Stimulated activated CD4-positive, alpha-beta T cell treated with anti-CD3 and anti-CD28 coated beads, TNF-alpha, amount 100 ng/mL, for 48 hours (primary cell): ENCODE measurements at regions not wholly inside any gene's neighbourhood (a gene's known extent, or its start where the extent isn't known, plus 50 kb on each side); places are given as distances from the start of the nearest gene placed in this dataset.
A peak's percentile ranks its signal among the peaks of the same experiment; 100 is the strongest.
"Not testable (repeated sequence)": the region's sequence is repeated elsewhere in the genome, so short reads cannot be mapped to it uniquely, and the experiment has no call there.

Source experiments
- DNase-seq, 3 donors: peaks; one replicate each; pipeline ENCODE4 v3.0.0-alpha.2; 2020; ENCODE audit warnings: low read depth in 3 of 3

DNA sequence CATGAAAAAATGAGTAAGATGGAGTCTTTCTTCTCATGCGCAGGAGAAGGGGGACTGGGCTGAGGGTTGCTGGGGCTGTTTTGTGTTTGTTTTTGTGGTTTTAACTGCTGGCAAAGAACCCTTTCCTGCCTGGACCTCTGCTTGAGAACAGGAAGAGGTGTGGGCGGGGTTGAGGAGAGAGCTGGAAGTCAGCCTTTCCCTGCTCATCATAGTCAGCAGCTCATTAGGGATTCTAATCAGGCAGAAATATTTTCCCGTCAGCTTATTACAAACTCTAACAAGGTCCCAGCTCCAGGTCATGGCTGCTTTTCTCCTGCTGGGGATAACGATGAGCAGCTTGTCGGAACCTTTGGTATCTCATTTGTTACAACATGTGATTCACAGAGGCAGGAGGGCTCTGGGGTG lies 185.0 kb upstream of the NRXN3 start:
- no peak for DNase-seq

DNA sequence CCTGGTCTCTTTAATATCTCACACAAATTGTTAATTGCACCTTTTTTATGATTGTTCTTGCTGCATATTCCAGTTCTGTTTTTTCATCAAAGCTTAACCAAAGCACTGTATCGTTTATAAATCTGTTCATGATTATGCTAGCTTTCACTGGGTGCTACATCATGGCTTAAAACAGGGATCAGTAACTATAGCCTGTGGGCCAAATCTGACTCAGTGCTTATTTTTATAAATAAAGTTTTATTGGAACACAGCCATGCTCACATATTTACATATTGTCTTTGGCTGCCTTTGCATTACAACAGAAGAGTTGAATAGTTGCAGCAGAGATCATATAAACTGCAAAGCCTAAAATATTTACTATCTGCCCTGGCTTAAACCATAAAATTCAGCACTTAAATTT lies 183.4 kb upstream of the NRXN3 start:
- DNase-seq = no peak

DNA sequence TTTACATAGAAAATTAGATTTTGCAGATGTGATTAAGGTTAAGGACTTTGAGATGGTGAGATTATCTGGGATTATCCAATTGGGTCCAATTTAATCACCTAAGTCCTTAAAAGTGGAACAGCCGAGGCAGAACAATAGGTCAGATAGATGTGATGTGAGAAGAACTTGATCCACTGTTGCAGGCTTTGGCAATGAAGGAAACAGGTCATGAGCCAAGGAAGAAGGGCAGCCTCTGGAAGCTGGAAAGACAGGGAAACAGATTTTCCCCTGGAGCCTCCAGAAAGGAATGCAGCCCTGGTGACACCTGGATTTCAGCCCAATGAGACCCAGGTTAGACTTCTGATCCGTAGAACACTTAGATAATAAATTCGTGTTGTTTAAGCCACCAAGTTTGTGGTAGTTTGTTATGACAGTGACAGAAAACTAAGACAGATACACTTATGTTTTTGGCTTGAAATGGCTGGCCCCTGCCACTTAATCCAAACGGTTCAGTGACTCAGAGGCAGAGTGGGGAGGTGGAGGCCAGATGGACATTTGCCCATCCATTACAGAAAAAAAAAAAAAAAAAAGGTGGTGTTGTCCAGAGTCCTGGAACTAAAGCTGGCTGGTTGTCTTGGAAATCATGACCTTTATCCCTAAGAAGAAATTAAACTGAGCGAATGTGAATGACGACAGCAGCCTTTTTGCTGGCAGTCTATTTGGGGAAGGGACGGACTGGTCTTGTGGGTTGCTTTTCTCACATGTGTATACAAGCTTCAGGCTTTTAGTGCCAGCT lies 181.9 kb upstream of the NRXN3 start:
- DNase-seq = no peak

DNA sequence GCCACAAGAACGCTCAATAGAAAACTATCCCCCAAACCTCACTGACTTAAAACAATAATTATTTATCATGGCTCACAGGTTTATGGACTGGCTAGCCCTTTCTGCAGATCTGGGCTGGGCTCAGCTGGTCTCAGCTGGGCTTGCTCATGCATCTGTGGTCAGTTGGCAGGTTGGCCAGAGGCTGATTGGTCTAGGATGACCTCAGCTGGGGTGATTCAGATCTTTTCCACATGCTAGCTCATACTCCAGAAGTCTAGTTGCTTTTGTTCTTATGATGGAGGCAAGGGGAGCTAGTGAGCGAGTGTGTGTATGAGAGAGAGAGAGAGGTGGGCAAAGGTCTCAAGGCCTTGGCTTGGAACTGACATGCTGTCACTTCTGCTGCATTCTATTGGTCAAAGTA lies 181.2 kb upstream of the NRXN3 start:
- DNase-seq = no peak

DNA sequence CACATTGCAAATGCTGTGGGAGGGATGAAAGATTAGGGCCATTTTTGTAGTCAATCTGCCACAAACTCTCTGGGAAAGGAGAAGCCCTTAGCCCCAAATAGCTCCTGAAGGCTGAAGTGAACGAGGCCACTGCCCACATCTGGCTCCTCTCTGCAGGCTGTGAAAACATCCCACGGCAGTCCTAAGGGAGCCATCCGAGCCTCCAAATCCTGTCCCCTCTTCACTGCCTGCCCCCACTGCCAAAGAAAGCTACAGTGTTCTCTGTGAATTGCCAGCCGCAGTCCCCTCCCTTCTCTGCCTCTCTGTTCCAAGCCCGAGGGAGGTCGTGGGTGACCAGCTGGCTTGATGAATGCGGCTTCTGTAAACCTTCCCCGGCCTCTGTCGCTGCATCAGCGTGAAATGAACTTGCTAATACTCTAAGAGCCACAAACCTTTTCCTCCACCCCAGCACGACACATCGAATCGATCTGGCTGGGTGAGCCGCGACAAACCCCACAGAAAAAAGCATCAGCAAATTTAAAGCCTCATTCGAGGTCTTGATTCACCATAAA lies 180.7 kb upstream of the NRXN3 start:
- no peak for DNase-seq

DNA sequence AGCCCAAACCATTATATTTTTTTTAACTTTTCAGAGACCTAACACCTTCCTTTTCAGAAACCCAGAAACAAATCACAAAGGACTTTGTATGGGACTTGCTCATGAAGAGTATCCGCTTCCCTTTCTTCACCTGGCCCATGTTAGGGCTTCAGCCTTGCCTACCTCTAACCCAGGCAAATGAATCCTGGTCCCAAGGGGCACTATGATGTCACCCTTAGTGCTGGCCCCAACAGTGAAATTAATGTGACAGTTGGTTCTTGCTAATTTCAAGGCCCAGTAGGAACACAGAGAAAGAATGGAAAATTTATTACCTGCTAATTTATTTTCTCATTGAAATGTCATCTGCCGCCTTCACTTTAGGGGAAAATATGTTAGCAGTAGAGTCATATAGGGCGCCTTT lies 179.8 kb upstream of the NRXN3 start:
- no peak for DNase-seq

DNA sequence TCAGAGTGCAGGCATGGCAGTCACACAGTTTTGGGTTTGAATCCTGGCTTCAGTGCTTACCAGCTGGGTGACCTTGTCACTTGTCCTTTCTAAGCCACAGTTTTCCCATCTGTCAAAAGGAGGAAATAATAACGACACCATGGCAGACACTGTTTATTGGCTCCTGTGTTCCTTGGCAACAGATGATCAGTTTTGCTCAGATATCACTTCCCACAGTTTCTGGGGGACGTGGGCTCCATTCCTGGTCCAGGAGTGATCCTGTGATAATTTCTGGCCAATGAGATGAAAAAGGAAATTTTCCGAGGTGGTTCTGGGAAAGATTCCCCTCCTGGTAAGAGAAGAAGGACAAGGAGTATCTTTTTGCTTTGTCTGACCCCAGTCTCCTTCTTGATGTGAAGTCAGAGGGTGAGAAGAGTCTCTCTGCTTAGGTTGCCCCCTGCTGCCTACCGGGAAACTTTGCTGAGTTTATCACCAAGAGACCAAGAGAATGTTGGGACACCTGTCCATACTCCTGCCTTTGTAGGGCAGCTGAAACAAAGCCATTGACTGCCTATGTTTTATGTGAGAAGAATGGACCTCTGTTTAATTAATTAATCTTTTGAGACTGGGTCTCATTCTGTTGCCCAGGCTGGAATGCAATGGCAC lies 178.9 kb upstream of the NRXN3 start:
- DNase-seq = no peak

DNA sequence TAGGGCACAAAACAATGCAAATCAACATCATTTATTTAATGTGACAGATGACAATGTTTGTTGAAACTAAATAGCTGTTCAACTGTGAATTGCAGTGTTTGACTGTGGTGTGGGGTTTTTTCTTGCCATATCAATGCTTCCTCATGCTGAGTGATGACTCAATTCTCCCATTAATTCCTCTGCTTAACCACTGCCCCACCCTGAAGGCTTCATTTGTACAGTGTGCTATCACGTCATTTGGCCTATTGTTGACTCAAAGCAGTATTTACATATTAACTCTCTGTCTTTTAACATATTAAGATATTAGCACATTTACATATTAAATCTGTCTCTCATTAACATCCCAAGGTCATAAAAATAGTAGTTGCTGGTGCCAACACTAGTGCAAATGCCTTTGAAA lies 164.8 kb upstream of the NRXN3 start:
- no peak for DNase-seq

DNA sequence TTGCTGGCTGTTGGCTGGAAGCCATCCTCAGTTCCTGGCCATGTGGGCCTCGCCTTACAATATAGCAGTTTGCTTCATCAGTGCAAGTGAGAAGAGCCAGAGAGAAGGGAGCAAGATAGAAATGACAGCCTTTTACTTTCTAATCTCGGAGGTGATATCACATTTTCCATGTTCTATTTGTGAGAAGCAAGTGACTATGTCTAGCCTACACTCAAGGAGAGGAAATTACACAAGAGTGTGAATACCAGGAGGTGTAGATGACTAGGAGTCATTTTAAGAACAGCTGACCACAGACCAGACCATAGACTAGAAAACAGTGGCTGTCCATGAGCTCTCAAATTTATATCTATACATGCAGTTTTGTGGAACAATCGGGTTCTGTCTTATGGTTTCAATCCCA lies 163.0 kb upstream of the NRXN3 start:
- DNase-seq = no peak

DNA sequence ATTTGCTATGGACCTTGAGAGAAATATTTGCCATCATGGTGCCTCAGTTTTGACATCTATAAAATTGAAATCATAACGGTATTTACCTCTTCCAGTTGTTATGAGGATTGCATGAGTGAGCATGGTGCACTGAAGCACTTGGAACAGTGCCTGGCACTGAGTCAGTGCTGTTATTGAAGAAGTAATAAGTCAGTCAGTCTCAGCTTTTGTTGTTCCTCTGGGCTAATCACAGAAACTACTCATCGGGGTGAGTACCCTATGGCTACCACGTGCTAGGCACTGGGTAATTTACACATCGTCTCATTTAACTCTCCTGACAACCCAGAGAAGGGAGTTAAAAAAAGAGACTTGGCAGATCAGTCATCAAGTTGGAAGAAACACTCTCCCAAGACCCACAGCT lies 159.5 kb upstream of the NRXN3 start:
- no peak for DNase-seq

DNA sequence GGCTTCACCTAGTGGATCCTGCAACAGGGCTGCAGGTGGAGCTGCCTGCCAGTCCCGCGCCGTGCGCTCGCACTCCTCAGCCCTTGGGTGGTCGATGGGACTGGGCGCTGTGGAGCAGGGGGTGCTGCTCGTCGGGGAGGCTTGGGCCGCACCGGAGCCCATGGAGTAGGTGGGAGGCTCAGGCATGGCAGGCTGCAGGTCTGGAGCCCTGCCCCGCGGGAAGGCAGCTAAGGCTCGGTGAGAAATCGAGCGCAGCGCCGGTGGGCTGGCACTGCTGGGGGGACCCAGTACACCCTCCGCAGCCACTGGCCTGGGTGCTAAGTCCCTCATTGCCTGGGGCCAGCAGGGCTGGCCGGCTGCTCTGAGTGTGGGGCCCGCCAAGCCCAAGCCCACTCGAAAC lies 156.3 kb upstream of the NRXN3 start:
- DNase-seq = not testable (repeated sequence)

DNA sequence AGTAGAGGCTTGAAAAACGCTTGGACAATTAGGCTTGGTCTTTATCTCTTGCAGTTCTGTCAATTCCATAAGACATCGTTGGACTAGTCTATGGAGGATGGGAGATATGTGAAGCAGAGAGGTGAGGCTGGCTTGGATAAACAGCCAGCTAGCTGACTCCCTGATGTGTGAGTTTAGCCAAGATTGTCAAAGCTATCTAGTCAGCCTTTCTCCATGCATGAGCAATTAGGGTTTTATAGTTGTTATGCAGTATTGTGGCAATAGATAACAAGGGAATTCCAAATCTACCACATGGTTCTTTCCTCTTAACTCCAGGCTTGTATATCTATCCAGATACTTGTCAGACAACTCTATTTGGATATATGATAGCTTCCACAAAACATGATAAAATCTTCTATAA lies 153.6 kb upstream of the NRXN3 start:
- no peak for DNase-seq

DNA sequence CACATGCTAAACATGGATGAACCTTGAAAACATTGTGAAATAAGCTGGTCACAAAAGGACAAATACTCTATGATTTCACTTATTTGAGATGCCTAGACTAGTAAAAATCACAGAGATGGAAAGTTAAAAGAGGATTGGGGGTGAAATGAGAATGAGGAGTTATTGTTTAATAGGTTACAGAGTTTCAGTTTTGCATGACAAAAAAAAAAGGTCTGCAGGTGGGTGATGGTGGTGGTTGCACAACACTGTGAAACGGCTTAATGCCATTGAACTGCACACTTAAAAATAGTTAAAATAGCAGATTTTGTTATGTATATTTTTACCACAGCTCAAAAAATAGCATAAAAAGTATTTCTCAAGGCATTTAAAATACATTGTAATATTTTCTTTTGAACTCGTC lies 151.9 kb upstream of the NRXN3 start:
- DNase-seq = no peak

DNA sequence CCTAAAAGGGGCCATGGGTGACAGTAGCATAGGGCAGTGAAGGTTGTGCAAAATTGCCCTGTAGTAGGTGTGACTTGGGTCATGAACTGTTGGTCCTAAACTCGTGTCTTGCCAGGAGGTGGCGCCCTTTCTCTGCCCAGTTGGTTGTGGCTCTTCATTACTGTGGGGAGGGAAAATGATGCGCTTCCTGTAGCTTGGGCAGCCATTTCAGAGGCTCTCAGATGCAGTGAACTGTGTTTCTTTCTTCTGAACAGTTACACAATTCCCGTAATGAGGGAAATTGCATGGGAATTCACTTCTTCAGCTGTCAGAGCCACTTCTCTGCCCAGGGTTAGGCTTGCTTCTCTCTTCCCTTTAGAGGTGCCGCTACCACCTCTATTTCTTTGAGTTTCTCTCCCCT lies 148.1 kb upstream of the NRXN3 start:
- DNase-seq = peak; percentile 38 to 46 (median 41)

DNA sequence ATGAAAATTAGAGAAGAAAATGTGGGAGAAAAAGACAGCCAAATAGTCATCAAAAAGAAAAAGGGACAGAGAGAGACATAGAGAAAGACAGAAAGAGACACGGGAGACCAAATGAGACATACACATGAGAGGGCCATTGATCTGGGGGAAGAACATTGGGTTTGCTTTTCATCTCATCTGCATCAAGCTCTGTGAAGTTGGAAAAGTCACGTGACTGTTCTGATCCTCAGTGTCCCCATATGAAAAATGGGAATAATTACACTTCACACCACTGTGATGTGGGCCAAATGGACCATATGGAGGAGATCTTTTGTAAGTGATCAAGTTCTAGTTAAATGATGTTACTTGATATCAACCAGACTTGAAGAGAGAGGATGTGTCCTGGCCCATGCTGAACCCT lies 147.1 kb upstream of the NRXN3 start:
- no peak for DNase-seq

DNA sequence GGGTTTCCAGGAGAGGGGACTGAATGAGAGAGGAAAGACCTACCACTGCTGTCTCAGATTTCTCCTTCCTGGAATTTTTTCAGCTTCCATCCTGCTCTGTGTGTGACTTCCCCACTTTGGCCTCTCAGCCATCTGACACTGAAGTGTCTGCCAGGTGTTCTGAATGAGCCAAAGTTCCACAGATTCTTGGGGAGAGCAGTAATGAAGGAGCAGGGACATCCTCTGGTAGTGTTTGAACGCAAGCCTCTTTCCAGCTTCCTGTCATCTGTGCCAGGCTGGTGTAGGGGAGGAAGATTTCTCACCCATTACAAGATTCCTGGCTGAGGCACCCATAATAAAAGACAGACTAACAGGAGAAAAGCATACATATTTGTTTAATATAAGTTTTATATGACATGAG lies 141.7 kb upstream of the NRXN3 start:
- DNase-seq = no peak

DNA sequence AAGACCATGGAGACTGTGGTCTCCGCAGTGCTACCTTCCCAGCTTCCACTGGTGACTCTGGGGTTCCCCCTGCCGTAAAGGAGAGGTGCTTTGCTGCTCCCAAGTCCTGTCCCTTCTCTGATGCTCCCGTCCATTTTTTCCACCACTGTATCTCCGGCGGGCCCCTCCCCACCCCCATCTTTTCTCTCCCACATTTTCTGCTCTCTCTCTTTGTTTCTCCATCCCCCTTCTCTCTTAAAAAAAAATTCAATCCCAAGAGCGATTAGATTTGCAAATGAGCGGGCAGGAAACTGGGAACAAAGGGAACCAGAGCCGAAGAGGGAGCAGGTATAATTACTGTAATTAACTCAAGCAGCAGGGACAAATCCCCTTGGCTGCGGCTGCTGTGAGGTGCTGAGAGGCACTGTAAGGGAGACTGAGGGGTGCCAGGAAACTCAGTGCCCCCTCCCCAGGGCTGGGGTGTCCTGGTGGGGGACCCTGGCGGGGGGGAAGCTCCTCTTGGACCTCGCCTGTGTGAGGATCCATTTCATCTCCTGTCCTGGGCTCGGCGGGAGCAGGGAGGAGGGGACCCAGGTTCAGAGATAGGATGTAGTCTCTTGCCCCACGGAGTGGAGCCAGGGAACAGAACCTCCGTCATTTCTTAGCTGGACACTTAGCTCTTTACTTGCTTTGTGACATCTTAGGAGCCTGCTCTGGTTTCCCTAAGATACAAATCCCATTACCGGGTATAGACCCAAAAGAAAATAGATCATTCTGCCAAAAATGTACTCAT lies 140.4 kb upstream of the NRXN3 start:
- no peak for DNase-seq

DNA sequence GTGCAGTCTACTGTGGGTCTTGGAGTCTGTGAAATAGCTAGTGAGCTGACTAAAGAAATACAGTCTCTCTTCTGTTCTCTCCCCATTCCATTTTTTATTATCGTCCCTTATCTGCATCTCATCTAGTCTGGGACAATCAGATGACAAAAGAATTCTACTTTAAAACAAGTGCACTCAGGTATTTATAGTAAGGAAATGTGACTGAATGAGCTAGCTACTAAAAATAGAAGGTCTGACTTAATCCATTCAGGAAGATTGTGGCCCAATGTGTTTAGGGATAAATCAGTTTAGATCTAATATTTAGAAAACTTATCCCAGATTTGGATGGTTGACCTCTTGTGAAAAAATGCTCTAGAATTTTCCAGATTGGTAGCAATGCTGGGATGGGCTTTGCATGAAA lies 126.8 kb upstream of the NRXN3 start:
- DNase-seq = no peak

DNA sequence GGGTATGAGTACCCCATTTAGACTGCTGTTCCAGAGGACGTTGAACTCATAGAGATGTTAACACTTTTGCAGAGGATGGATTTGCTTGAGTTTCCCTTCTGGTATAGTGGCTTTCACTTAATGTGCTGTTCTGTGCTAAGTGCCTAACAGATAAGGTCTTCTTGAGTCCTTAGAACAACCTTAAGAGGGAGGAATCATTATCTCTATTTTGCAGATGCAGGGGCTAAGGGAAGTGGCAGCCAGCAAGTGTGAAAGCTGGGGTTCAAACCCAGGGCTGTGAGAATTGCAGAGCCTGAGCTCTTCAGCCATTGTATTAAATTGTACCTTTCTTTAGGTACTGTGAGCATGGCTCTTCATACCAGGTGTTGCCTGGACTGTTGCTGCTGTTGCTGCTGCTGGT lies 122.1 kb upstream of the NRXN3 start:
- DNase-seq = no peak

DNA sequence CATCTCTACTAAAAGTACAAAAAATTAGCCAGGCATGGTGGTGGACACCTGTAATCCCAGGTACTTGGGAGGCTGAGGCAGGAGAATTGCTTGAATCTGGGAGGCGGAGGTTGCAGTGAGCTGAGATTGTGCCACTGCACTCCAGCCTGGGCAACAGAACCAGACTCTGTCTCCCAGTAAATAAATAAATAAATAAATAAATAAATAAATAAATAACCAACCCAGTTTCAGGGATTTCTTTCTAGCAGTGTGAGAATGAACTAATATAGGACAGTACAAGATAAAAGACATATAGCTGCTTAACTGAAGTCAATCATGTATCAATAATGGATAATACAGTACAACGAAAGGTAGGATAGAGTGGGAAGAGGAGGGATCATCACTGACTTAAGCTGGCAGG lies 113.3 kb upstream of the NRXN3 start:
- DNase-seq = not testable (repeated sequence)

DNA sequence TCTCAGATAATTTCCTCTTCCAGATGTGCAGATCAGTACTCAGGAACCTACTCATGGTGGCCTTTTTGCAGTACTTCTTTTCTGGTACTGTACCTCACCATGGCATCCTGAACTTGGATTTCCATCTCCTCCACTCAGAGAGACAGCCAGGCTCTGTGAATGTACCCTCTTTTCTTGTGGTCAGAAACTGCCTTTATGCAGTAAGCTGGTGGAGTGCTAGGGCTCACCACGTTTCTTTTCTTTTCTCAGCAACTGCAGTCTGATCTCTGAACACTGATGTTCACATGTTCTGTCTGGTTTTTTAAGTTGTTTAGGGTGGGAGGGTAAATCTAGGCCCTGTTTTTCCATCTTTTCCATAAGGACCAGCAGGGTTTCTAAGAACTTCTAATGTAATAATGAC lies 99.8 kb upstream of the NRXN3 start:
- no peak for DNase-seq

DNA sequence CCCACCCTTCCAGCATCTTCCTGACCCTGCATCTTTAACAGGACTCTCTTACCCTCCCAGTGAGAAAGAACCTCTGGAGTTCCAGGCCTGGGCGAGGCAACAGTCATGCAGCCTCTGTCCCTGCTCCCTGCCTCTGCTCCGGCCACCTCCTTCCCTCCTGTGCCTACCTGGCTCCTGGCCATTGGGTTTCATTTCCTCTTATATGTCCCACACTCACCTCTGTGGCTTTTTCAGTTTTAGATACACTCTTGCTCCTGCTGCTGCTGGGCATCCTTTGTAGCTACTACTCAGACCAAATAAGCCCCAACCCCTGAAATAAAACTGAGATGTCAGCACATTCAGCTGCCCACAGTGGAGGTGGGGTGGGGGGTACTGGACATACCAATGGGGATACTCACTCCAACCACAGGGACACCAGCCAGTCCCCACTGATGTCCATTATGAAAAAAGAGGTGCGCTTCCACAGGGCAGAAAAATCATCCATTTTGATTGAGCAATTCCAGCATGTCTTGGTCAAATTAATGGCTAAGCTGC lies 99.1 kb upstream of the NRXN3 start:
- DNase-seq = no peak
